Endodermal cell (in vitro differentiated cells): ENCODE measurements at regions not wholly inside any gene's neighbourhood (a gene's known extent, or its start where the extent isn't known, plus 50 kb on each side); places are given as distances from the start of the nearest gene placed in this dataset.

Experiments
- DNase-seq: peaks from one replicate; pipeline ENCODE4 v3.0.0-alpha.2; 2017
- H3K27ac ChIP-seq: 2 replicates; pipeline ENCODE4 v1.5.1; 2013; ENCODE audit warnings: mild to moderate bottlenecking, low read depth, low read length, moderate library complexity
- H3K27me3 ChIP-seq: 2 replicates; pipeline ENCODE4 v1.6.1; 2013; ENCODE audit warnings: mild to moderate bottlenecking, low read length, moderate library complexity; ENCODE audit not compliant: insufficient read depth, control insufficient read depth, poor library complexity, severe bottlenecking
- H3K36me3 ChIP-seq: 2 replicates; pipeline ENCODE4 v1.7.0; 2013; ENCODE audit warnings: mild to moderate bottlenecking, low read length, moderate library complexity; ENCODE audit not compliant: control insufficient read depth, insufficient read depth
- H3K4me1 ChIP-seq: one replicate; pipeline ENCODE4 v1.7.0; 2013; ENCODE audit warnings: low read length; ENCODE audit not compliant: control insufficient read depth, insufficient read depth
- H3K4me3 ChIP-seq: 2 replicates; pipeline ENCODE4 v1.5.1; 2013; ENCODE audit warnings: mild to moderate bottlenecking, low read length, moderate library complexity
- H3K9ac ChIP-seq: 2 replicates; pipeline ENCODE4 v1.6.1; 2013; ENCODE audit warnings: mild to moderate bottlenecking, low read length, moderate library complexity; ENCODE audit not compliant: poor library complexity, severe bottlenecking; ENCODE audit errors: extremely low read depth
- H3K9me3 ChIP-seq: 2 replicates; pipeline ENCODE4 v1.6.1; 2013; ENCODE audit warnings: mild to moderate bottlenecking, low read length, moderate library complexity; ENCODE audit not compliant: control insufficient read depth
- H3K27ac Mint-ChIP-seq: 2 replicates; pipeline ENCODE4 v1.8.0; 2020; ENCODE audit warnings: mixed read lengths
- H3K27me3 Mint-ChIP-seq: 2 replicates; pipeline ENCODE4 v1.8.0; 2021; ENCODE audit warnings: mild to moderate bottlenecking, mixed read lengths; ENCODE audit not compliant: insufficient read depth
- H3K36me3 Mint-ChIP-seq: 2 replicates; pipeline ENCODE4 v1.8.0; 2020; ENCODE audit warnings: low read depth, mixed read lengths
- H3K4me1 Mint-ChIP-seq: 2 replicates; pipeline ENCODE4 v1.8.0; 2020; ENCODE audit warnings: mixed read lengths
- H3K4me3 Mint-ChIP-seq: 2 replicates; pipeline ENCODE4 v1.8.0; 2020; ENCODE audit warnings: mild to moderate bottlenecking, moderate library complexity, mixed read lengths
- H3K9me3 Mint-ChIP-seq: 2 replicates; pipeline ENCODE4 v1.8.0; 2020; ENCODE audit warnings: mild to moderate bottlenecking, mixed read lengths
- WGBS, 2 experiments: methylation state at CpG; one replicate each; pipeline versions ENCODE4 v1.1.5 to v1.1.7; 2013; ENCODE audit warnings: missing lambda C conversion rate in 2 of 2, mixed read lengths in 1 of 2; ENCODE audit not compliant: insufficient coverage in 1 of 2, insufficient read length in 1 of 2; 5-methylcytosine and 5-hydroxymethylcytosine counted together
- TF ChIP-seq, protein P1 (sequence below): fragments of 200-600 bp; sonication (generic); conservative IDR thresholded peaks from 2 replicates; pipeline ENCODE4 v1.5.0; 2021; ENCODE audit warnings: antibody characterized with exemption, mild to moderate bottlenecking

GRCh38 chr2:107263628-107264027 is 377.7 kb upstream of the ST6GAL2 start:
- no peaks in the 10 kb centered on the region for H3K9me3 Mint-ChIP-seq
- no peaks in the 10 kb centered on the region for H3K4me1 ChIP-seq
- H3K36me3 Mint-ChIP-seq, result no peaks in the 10 kb centered on the region
- no peaks in the 10 kb centered on the region for H3K27me3 ChIP-seq
- H3K27ac Mint-ChIP-seq, result no peak overlapping the region
- H3K9me3 ChIP-seq, result no peaks in the 10 kb centered on the region
- WGBS, 2 experiments, result 85 to 94% methylated on average over 2 to 3 of the region's 3 CpGs
- no peak overlapping the region for H3K9ac ChIP-seq
- DNase-seq, result no peak
- no peaks in the 10 kb centered on the region for H3K36me3 ChIP-seq
- no peak overlapping the region for H3K27ac ChIP-seq
- H3K4me3 Mint-ChIP-seq, result no peak overlapping the region
- H3K4me3 ChIP-seq, result no peak overlapping the region
- no peaks in the 10 kb centered on the region for H3K27me3 Mint-ChIP-seq
- peaks cover 8% of the 10 kb centered on the region for H3K4me1 Mint-ChIP-seq
- TF ChIP-seq, protein P1, sequence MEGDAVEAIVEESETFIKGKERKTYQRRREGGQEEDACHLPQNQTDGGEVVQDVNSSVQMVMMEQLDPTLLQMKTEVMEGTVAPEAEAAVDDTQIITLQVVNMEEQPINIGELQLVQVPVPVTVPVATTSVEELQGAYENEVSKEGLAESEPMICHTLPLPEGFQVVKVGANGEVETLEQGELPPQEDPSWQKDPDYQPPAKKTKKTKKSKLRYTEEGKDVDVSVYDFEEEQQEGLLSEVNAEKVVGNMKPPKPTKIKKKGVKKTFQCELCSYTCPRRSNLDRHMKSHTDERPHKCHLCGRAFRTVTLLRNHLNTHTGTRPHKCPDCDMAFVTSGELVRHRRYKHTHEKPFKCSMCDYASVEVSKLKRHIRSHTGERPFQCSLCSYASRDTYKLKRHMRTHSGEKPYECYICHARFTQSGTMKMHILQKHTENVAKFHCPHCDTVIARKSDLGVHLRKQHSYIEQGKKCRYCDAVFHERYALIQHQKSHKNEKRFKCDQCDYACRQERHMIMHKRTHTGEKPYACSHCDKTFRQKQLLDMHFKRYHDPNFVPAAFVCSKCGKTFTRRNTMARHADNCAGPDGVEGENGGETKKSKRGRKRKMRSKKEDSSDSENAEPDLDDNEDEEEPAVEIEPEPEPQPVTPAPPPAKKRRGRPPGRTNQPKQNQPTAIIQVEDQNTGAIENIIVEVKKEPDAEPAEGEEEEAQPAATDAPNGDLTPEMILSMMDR, result no peak

DNA sequence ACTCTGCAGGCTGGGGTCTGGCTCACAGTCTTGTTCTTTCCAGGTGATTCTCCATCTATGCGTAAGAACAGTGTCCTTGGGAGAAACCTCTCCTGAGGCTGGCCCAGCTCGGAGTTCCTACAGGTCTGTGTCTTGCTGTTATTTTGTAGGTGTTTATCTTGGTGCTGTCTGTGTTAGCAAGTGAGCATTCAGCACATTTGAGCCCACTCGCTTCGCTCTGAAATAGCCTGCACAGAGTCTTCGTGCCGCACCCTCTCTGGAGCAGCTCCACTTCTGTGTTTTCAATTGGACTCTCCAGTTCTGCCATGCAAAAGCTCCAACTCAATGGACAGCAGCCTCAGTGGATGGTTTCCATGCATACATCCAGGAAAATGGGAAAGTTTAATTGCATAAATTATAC is 378.2 kb upstream of the ST6GAL2 start:
- Histone ChIP-seq H3K27ac (no peak overlapping the region), H3K36me3 (no peaks in the 10 kb centered on the region), H3K9me3 (no peaks in the 10 kb centered on the region), H3K27me3 (no peaks in the 10 kb centered on the region), H3K4me3 (no peak overlapping the region), H3K4me1 (no peaks in the 10 kb centered on the region), H3K9ac (no peak overlapping the region)
- H3K4me3 Mint-ChIP-seq, result no peak overlapping the region
- no peak for DNase-seq
- TF ChIP-seq, protein P1, result no peak
- no peaks in the 10 kb centered on the region for H3K27me3 Mint-ChIP-seq
- H3K9me3 Mint-ChIP-seq, result no peaks in the 10 kb centered on the region
- no peaks in the 10 kb centered on the region for H3K36me3 Mint-ChIP-seq
- peaks cover 8% of the 10 kb centered on the region for H3K4me1 Mint-ChIP-seq
- no peak overlapping the region for H3K27ac Mint-ChIP-seq
- WGBS, 2 experiments, result 87 to 92% methylated on average over 4 to 6 of the region's 6 CpGs

DNA sequence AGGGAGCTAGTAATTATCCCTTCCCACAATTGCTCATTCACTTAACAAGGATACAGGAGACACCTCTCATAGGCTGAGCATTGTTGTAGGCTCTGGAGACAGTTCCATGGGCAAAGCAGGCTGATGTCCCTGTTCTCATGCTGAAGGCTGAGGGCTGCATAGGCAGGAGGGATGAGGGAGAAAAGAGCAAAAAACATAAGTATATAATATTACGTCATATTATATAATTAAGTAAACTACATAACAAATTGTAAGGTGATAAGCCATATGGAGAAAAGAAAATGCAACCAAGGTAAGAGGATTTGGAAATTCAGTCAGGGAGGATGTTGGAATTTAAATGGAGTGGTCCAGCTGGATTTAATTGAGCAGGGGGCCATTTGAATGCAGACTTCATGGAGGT is 380.6 kb upstream of the ST6GAL2 start:
- no peak overlapping the region for H3K27ac ChIP-seq
- H3K27me3 Mint-ChIP-seq, result no peaks in the 10 kb centered on the region
- no peak overlapping the region for H3K4me3 Mint-ChIP-seq
- H3K36me3 Mint-ChIP-seq, result no peaks in the 10 kb centered on the region
- H3K9ac ChIP-seq, result no peak overlapping the region
- H3K4me1 ChIP-seq, result no peaks in the 10 kb centered on the region
- 100% methylated on average over 1 of the region's 1 CpG; no CpG with 5 or more reads in 1 of the 2 experiments for WGBS, 2 experiments
- DNase-seq, result no peak
- no peaks in the 10 kb centered on the region for H3K36me3 ChIP-seq
- H3K27me3 ChIP-seq, result no peaks in the 10 kb centered on the region
- no peak overlapping the region for H3K27ac Mint-ChIP-seq
- no peak overlapping the region for H3K4me3 ChIP-seq
- H3K9me3 ChIP-seq, result no peaks in the 10 kb centered on the region
- TF ChIP-seq, protein P1, result no peak
- H3K9me3 Mint-ChIP-seq, result no peaks in the 10 kb centered on the region
- H3K4me1 Mint-ChIP-seq, result peaks cover 8% of the 10 kb centered on the region
